Keratinocyte (primary cell): ENCODE measurements at regions not wholly inside any gene's neighbourhood (a gene's known extent, or its start where the extent isn't known, plus 50 kb on each side); places are given as distances from the start of the nearest gene placed in this dataset.

Source experiments
- CTCF ChIP-seq, 3 experiments: IDR thresholded peaks in 1 of 3; conservative IDR thresholded peaks in 1 of 3; optimal IDR thresholded peaks in 1 of 3; 2 replicates in 2 of 3; 3 replicates in 1 of 3; pipeline versions ENCODE3 to v1.5.1; 2011; ENCODE audit warnings: low read length in 3 of 3, mild to moderate bottlenecking in 3 of 3, moderate library complexity in 2 of 3, control low read depth in 1 of 3, inconsistent platforms in 1 of 3; ENCODE audit not compliant: insufficient read depth in 2 of 3; ENCODE audit errors: extremely low read depth in 1 of 3
- EZH2 ChIP-seq: IDR thresholded peaks from one replicate; pipeline ENCODE4 v1.6.1; 2012; ENCODE audit warnings: inconsistent platforms, mild to moderate bottlenecking, low read length, moderate library complexity

GRCh38 chr4:71217688-71218087 is 121.1 kb upstream of the SLC4A4 start:
- TF ChIP-seq CTCF (optimal IDR thresholded peaks at IDR 0.05 in 1 of 3, IDR thresholded peaks at IDR 0.05 in 1 of 3, conservative IDR thresholded peaks at IDR 0.05 in 1 of 3; ENCODE audit: extremely low read depth in 1 of 3, insufficient read depth in 2 of 3, low read length in 3 of 3) (no peak), EZH2 (no peak)
